G401.6 (cell line): ENCODE measurements at regions not wholly inside any gene's neighbourhood (a gene's known extent, or its start where the extent isn't known, plus 50 kb on each side); places are given as distances from the start of the nearest gene placed in this dataset.
"Not testable (repeated sequence)": the region's sequence is repeated elsewhere in the genome, so short reads cannot be mapped to it uniquely, and the experiment has no call there.

Source experiments
- FAIRE-seq: peaks from 2 replicates; lab custom pipeline; 2012; peaks lifted over from hg19 to GRCh38; lab: Jason Lieb, UNC

DNA sequence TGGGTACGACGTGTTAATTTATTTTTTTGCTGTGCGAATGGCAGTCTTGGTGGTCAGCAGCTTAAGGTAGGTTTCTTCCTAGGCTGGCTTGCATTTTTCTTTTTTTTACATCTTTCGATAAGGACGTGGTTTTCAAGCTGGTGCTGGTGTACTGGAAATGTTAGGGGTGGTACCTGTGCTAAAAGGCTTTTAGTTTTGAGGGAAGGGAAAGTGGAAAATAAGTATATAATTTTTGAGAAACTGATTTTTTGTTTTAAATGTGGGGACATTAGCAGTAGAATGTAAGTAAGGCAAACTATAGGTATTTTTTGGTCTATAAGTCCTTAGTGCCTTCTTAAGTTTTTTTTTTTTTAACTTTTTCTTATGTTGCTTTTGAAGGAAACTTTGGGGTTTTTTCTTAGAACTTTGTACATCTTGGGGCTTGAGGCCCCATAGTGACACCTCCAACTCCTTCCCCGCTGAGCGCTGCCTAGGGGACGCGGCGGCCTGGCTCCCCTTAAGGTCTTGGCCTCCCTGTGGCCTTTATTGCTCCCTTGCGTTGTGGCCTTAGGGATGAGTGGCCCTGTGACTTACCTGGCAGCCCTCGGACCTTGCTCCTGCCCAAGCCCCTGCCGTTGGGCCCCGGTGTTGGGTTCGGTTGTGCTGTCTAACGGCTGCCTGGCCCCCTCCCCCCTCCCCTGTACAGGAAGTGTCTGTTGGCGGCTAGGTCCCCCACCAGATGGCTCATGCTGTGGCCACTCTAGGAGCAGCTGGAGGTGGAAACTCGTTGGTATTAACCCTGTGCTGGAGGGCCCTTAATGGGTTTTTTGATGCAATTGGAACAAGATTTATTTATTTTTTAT lies 88.0 kb upstream of the RPRML start:
- FAIRE-seq: peak; percentile 89

DNA sequence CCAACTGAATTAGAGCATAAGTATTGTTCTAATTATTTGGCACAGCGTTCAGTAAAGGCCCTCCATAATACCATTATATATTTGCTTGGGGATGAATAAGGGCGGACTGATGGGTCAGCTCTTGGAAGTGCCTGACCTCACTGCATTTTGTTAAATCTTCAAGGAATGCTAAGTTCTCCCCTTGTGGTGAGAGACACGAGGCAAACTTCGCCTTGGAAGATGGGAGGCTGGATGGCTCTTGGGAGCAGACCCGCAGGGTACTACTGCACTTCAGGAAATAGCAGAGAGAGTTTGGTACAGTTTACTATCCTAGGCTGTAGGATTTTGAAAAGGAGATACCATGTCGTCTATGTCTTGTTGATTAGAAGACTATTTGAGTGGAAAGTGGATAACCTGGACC lies 87.0 kb upstream of the RPRML start:
- FAIRE-seq: no peak

DNA sequence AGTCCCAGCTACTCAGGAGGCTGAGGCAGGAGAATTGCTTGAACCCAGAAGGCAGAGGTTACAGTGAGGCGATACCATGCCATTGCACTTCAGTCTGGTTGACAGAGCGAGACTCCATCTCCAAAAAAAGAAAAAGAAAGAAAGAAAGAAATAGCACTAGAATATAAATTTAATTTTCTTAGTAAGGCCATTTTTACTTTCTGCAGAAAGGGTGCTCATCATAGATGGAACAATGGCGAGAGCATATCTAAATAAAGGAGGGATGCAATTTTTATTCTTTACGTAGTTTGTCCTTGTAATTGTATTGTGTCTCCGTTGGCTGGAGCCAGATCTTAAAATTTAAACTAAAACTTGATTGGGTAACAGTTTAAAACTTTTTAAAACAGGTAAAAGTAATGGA lies 85.6 kb upstream of the RPRML start:
- FAIRE-seq: no peak

DNA sequence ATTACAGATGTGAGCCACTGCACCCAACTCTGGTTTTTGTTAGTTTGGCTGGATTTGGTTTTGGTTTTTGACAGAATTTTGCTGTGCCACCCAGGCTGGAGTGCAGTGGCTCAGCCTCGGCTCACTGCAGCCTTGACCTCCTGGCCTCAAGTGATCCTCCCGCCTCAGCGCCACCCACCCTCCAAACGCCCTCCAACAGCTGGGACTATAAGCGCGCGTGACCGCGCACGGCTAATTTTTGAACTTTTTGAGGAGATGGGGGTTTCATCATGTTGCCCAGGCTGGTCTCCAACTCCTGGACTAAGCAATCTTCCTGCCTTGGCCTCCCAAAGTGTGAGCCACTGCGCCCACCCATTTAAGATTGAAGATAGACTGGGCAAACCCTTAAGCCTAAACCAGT lies 84.4 kb upstream of the RPRML start:
- FAIRE-seq: no peak

DNA sequence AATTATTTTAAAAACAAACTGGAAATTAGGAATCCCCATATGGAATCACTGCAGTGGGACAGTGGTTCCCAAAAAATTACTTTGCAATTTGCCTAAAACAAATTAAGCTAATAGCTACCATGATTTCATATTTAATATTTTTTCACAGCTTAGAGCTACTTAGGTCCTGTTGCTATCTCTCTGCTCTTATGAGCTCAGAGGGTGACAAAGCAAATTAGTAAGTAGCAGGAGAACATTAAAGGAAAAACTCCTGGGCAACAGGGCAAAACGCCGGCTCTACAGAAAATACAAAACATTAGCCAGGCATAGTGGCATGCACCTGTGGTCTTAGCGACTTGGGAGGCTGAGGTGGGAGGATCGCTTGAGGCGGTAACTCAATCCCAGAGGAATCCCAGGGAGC lies 83.8 kb upstream of the RPRML start:
- FAIRE-seq: not testable (repeated sequence)

DNA sequence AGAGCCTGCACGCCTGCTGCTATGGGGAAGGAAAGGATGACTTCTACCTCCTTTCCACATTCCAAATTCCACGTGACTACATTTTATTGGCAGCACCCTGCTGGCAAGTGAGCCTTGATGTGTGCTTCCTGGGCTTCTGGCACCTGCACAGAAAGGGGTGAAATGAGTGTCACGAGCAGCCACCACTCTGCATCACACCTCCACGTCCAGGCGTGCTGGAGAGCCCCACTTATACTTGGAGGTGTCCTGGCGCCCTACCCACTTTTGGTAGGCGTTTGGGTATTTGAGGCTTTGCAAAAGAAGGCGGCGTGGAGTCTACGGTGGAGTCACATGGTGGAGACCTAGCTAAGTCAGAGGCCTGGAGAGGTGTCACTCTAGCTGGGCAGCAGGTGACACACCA lies 81.0 kb upstream of the RPRML start:
- not testable (repeated sequence) for FAIRE-seq

DNA sequence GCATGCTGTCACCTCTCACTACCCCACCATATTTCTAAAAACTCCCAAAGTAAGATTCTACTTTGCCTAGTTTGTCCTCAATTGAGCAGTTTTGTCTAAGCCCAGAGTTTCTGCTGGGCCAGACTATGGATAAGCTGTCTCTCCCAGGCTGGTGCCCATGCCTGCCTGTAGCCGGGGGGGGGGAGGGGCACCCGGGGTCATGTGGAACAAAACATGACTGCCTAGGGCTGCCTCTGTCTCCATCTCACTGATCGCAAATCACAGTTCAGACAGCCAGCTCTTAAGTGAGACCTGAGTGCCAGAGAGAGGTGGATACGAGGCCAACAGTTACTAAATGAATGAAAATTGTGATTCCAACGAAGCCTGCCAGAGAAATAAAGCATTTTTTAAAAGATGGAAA lies 78.8 kb upstream of the RPRML start:
- no peak for FAIRE-seq

DNA sequence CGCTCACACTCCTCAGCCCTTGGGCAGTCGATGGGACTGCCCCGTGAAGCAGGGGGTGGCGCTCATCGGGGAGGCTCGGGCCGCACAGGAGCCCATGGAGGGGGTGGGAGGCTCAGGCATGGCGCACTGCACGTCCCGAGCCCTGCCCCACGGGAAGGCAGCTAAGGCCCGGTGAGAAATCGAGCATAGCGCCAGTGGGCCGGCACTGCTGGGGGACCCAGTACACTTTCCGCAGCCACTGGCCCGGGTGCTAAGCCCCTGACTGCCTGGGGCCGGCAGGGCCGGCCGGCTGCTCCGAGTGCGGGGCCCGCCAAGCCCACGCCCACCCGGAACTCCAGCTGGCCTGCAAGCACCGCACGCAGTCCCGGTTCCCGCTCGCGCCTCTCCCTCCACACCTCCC lies 78.2 kb upstream of the RPRML start:
- FAIRE-seq: not testable (repeated sequence)

DNA sequence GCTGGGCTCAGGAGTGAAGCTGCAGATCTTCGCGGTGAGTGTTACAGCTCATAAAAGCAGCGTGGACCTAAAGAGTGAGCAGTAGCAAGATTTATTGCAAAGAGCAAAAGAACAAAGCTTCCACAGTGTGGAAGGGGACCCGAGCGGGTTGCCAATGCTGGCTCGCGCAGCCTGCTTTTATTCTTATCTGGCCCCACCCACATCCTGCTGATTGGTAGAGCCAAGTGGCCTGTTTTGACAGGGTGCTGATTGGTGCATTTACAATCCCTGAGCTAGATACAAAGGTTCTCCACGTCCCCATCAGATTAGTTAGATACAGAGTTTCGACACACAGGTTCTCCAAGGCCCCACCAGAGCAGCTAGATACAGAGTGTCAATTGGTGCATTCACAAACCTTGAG lies 77.6 kb upstream of the RPRML start:
- not testable (repeated sequence) for FAIRE-seq
